Neural progenitor cell (in vitro differentiated cells): ENCODE measurements at regions not wholly inside any gene's neighbourhood (a gene's known extent, or its start where the extent isn't known, plus 50 kb on each side); places are given as distances from the start of the nearest gene placed in this dataset.

Experiments
- DNase-seq: peaks from one replicate; pipeline ENCODE4 v3.0.0-alpha.2; 2016; ENCODE audit warnings: low spot score
- H2AFZ ChIP-seq: fragments of 200-600 bp; sonication (generic); replicated peaks from 2 replicates; pipeline ENCODE4 v1.6.1; 2016; ENCODE audit warnings: antibody characterized with exemption
- H3F3A ChIP-seq: fragments of 200-600 bp; sonication (generic); 2 replicates; pipeline ENCODE4 v1.6.1; 2016; ENCODE audit warnings: antibody characterized with exemption, low read depth
- H3K27ac ChIP-seq: fragments of 200-600 bp; sonication (generic); 2 replicates; pipeline ENCODE4 v1.5.1; 2016; ENCODE audit warnings: mild to moderate bottlenecking
- H3K27me3 ChIP-seq: fragments of 200-600 bp; sonication (generic); 2 replicates; pipeline ENCODE4 v1.6.1; 2016; ENCODE audit warnings: mild to moderate bottlenecking, moderate library complexity
- H3K36me3 ChIP-seq: fragments of 200-600 bp; sonication (generic); 2 replicates; pipeline ENCODE4 v1.5.1; 2016
- H3K4me1 ChIP-seq: fragments of 200-600 bp; sonication (generic); 2 replicates; pipeline ENCODE4 v1.6.1; 2016; ENCODE audit warnings: mixed run types
- H3K4me2 ChIP-seq: fragments of 200-600 bp; sonication (generic); 2 replicates; pipeline ENCODE4 v1.6.1; 2016
- H3K4me3 ChIP-seq: fragments of 200-600 bp; sonication (generic); 2 replicates; pipeline ENCODE4 v1.5.1; 2016
- H3K79me2 ChIP-seq: fragments of 200-600 bp; sonication (generic); 2 replicates; pipeline ENCODE4 v1.6.1; 2016; ENCODE audit warnings: low read depth
- H3K9ac ChIP-seq: fragments of 200-600 bp; sonication (generic); 2 replicates; pipeline ENCODE4 v1.6.1; 2016
- H3K9me3 ChIP-seq: fragments of 200-600 bp; sonication (generic); 2 replicates; pipeline ENCODE4 v1.5.1; 2016; ENCODE audit warnings: low read depth
- H4K20me1 ChIP-seq: fragments of 200-600 bp; sonication (generic); 2 replicates; pipeline ENCODE4 v1.6.1; 2016; ENCODE audit warnings: low read depth
- H3K27ac Mint-ChIP-seq: 3 replicates; pipeline ENCODE4 v1.8.0; 2021; ENCODE audit warnings: mixed read lengths
- H3K27me3 Mint-ChIP-seq: 2 replicates; pipeline ENCODE4 v1.8.0; 2022; ENCODE audit warnings: low read depth, mild to moderate bottlenecking, inconsistent platforms, moderate library complexity, mixed read lengths; ENCODE audit not compliant: insufficient read depth
- H3K36me3 Mint-ChIP-seq: 3 replicates; pipeline ENCODE4 v1.8.0; 2021; ENCODE audit warnings: mixed read lengths
- H3K4me1 Mint-ChIP-seq: 3 replicates; pipeline ENCODE4 v1.8.0; 2021; ENCODE audit warnings: mixed read lengths
- H3K4me3 Mint-ChIP-seq: 3 replicates; pipeline ENCODE4 v1.8.0; 2021; ENCODE audit warnings: mild to moderate bottlenecking, moderate library complexity, mixed read lengths
- H3K9me3 Mint-ChIP-seq: 3 replicates; pipeline ENCODE4 v1.8.0; 2020; ENCODE audit warnings: mixed read lengths
- CTCF ChIP-seq: fragments of 200-600 bp; sonication (generic); IDR thresholded peaks from 2 replicates; pipeline ENCODE4 v1.5.1; 2017; ENCODE audit warnings: antibody characterized with exemption, mild to moderate bottlenecking
- EZH2 ChIP-seq: fragments of 200-600 bp; sonication (generic); IDR thresholded peaks from 2 replicates; pipeline ENCODE4 v1.6.1; 2017; ENCODE audit warnings: antibody characterized with exemption, mild to moderate bottlenecking, moderate library complexity
- EZH2phosphoT487 ChIP-seq: fragments of 200-600 bp; sonication (generic); IDR thresholded peaks from 2 replicates; pipeline ENCODE4 v1.6.1; 2017; ENCODE audit warnings: antibody characterized with exemption

GRCh38 chr4:13162886-13163285, 321.3 kb downstream of the RAB28 start:
- DNase-seq = no peak
- no peak overlapping the region for H3K4me3 Mint-ChIP-seq
- H3K36me3 ChIP-seq = no peaks in the 10 kb centered on the region
- H3F3A ChIP-seq = no peaks in the 10 kb centered on the region
- H2AFZ ChIP-seq = no peak overlapping the region
- H3K79me2 ChIP-seq = no peaks in the 10 kb centered on the region
- H3K9ac ChIP-seq = no peak overlapping the region
- no peak overlapping the region for H3K27ac Mint-ChIP-seq
- H3K36me3 Mint-ChIP-seq = no peaks in the 10 kb centered on the region
- H3K27me3 Mint-ChIP-seq = peaks cover 2% of the 10 kb centered on the region
- H3K4me1 ChIP-seq = peaks cover 6% of the 10 kb centered on the region
- no peaks in the 10 kb centered on the region for H3K9me3 ChIP-seq
- H3K9me3 Mint-ChIP-seq = no peaks in the 10 kb centered on the region
- no peaks in the 10 kb centered on the region for H3K27me3 ChIP-seq
- no peaks in the 10 kb centered on the region for H4K20me1 ChIP-seq
- H3K4me3 ChIP-seq = no peak overlapping the region
- TF ChIP-seq CTCF = no peak
- TF ChIP-seq EZH2phosphoT487 = no peak
- no peak for TF ChIP-seq EZH2
- no peak overlapping the region for H3K27ac ChIP-seq
- peaks cover 9% of the 10 kb centered on the region for H3K4me1 Mint-ChIP-seq
- H3K4me2 ChIP-seq = no peak overlapping the region

- Mint-ChIP-seq H3K9me3 (no peaks in the 10 kb centered on the region), H3K36me3 (no peaks in the 10 kb centered on the region), H3K4me3 (no peak overlapping the region), H3K4me1 (peaks cover 9% of the 10 kb centered on the region), H3K27me3 (peaks cover 2% of the 10 kb centered on the region), H3K27ac (no peak overlapping the region)
- H3K9ac ChIP-seq = no peak overlapping the region
- TF ChIP-seq EZH2phosphoT487 = no peak
- H4K20me1 ChIP-seq = no peaks in the 10 kb centered on the region
- H3K9me3 ChIP-seq = no peaks in the 10 kb centered on the region
- no peaks in the 10 kb centered on the region for H3K36me3 ChIP-seq
- H2AFZ ChIP-seq = no peak overlapping the region
- H3F3A ChIP-seq = no peaks in the 10 kb centered on the region
- no peak overlapping the region for H3K4me2 ChIP-seq
- no peaks in the 10 kb centered on the region for H3K79me2 ChIP-seq
- H3K4me3 ChIP-seq = no peak overlapping the region
- H3K27me3 ChIP-seq = no peaks in the 10 kb centered on the region
- no peak for DNase-seq
- no peak overlapping the region for H3K27ac ChIP-seq
- peaks cover 6% of the 10 kb centered on the region for H3K4me1 ChIP-seq
Observed at GRCh38 chr4:13160920-13161319, 323.2 kb downstream of the RAB28 start.

GRCh38 chr4:13159041-13159620, 325.0 kb downstream of the RAB28 start:
- Histone ChIP-seq H3K27me3 (no peaks in the 10 kb centered on the region), H2AFZ (no peak overlapping the region), H3K9me3 (no peaks in the 10 kb centered on the region), H3K4me1 (no peaks in the 10 kb centered on the region), H3K79me2 (no peaks in the 10 kb centered on the region), H3K36me3 (no peaks in the 10 kb centered on the region), H3K4me2 (no peak overlapping the region), H3F3A (no peaks in the 10 kb centered on the region), H4K20me1 (no peaks in the 10 kb centered on the region), H3K4me3 (no peak overlapping the region), H3K27ac (no peak overlapping the region), H3K9ac (no peak overlapping the region)
- peaks cover 2% of the 10 kb centered on the region for H3K27me3 Mint-ChIP-seq
- no peaks in the 10 kb centered on the region for H3K4me1 Mint-ChIP-seq
- H3K36me3 Mint-ChIP-seq = no peaks in the 10 kb centered on the region
- DNase-seq = no peak
- H3K4me3 Mint-ChIP-seq = no peak overlapping the region
- no peak overlapping the region for H3K27ac Mint-ChIP-seq
- TF ChIP-seq CTCF (no peak), EZH2phosphoT487 (no peak), EZH2 (no peak)
- no peaks in the 10 kb centered on the region for H3K9me3 Mint-ChIP-seq

GRCh38 chr4:13151194-13151593, 332.9 kb downstream of the RAB28 start:
- TF ChIP-seq EZH2 (no peak), CTCF (no peak), EZH2phosphoT487 (no peak)
- no peaks in the 10 kb centered on the region for H3K36me3 Mint-ChIP-seq
- no peaks in the 10 kb centered on the region for H4K20me1 ChIP-seq
- no peaks in the 10 kb centered on the region for H3F3A ChIP-seq
- H2AFZ ChIP-seq = no peak overlapping the region
- H3K4me3 ChIP-seq = no peak overlapping the region
- H3K27ac Mint-ChIP-seq = no peak overlapping the region
- no peaks in the 10 kb centered on the region for H3K9me3 Mint-ChIP-seq
- H3K27me3 Mint-ChIP-seq = no peaks in the 10 kb centered on the region
- no peaks in the 10 kb centered on the region for H3K4me1 ChIP-seq
- no peak overlapping the region for H3K9ac ChIP-seq
- H3K36me3 ChIP-seq = no peaks in the 10 kb centered on the region
- peaks cover 6% of the 10 kb centered on the region for H3K4me1 Mint-ChIP-seq
- H3K27me3 ChIP-seq = no peaks in the 10 kb centered on the region
- DNase-seq = no peak
- no peak overlapping the region for H3K4me2 ChIP-seq
- no peaks in the 10 kb centered on the region for H3K79me2 ChIP-seq
- H3K9me3 ChIP-seq = no peaks in the 10 kb centered on the region
- no peak overlapping the region for H3K4me3 Mint-ChIP-seq
- H3K27ac ChIP-seq = no peak overlapping the region
